ENCODE measurements at regions not wholly inside any gene's neighbourhood (a gene's known extent, or its start where the extent isn't known, plus 50 kb on each side); places are given as distances from the start of the nearest gene placed in this dataset.

DNA sequence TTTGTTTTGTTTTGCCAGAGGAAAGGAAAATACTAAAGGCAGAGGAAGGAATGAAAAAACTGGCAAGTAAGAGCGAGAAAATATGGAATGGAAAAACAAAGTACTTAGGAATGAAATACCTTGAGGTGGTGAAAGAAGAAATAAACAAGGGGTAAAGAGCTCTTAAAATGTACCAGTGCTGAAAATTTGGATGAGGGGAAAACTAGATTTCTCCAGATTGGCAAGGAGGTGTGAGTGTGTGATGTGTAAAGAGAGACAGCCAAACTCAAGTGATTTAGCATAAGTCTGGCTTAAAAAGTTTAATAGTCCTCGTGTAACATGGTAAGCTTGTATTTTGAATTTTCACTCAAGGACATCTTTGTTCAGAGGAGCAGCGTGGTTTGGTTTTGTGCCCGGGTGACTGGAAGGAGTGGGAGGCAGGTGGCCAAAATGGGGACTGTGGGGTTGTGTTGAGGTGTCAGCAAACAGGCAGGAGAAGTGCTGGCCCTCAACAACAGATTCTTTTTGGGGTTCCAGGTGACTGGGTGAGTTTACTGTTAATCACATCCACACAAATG, 102.7 kb downstream of the DACT1 start:
- Mint-ChIP-seq H3K4me3 (no peak overlapping the region), H3K27ac (no peak overlapping the region), H3K36me3 (ENCODE audit: insufficient read depth in 1 of 3, low read depth in 3 of 3) (no peaks in the 10 kb centered on the region), H3K4me1 (peaks cover 6 to 7% of the 10 kb centered on the region in 2 experiments; a peak in 2 of 4 replicates), H3K9me3 (no peaks in the 10 kb centered on the region), H3K27me3 (ENCODE audit: low read depth) (no peaks in the 10 kb centered on the region)
- Histone ChIP-seq H3K56ac (ENCODE audit: insufficient read length, low read depth, low read length) (no peak overlapping the region), H3K4me1 (ENCODE audit: insufficient read depth, low read length) (no peaks in the 10 kb centered on the region), H3K18ac (ENCODE audit: insufficient read length, low read depth, low read length) (no peak overlapping the region), H2AK5ac (ENCODE audit: insufficient read length, low read length) (no peak overlapping the region), H2AFZ (ENCODE audit: low read length) (no peak overlapping the region), H3K9me3 (ENCODE audit: control insufficient read depth, low read depth, low read length) (no peaks in the 10 kb centered on the region), H3K9ac (ENCODE audit: extremely low read depth, insufficient read length, low read length) (no peak overlapping the region), H4K20me1 (ENCODE audit: control insufficient read depth, insufficient read depth, insufficient read length) (no peaks in the 10 kb centered on the region), H3K79me2 (ENCODE audit: insufficient read depth, low read length) (no peaks in the 10 kb centered on the region), H3K79me1 (ENCODE audit: insufficient read depth, low read depth, low read length, poor library complexity, severe bottlenecking) (no peaks in the 10 kb centered on the region), H2BK15ac (ENCODE audit: low read depth, low read length) (no peak overlapping the region), H2BK20ac (ENCODE audit: low read depth, low read length, poor library complexity, severe bottlenecking) (no peak overlapping the region), H3K27ac (ENCODE audit: insufficient read length, low read depth, low read length) (no peak overlapping the region), H4K8ac (replicated peaks; ENCODE audit: insufficient read length, low read depth, low read length) (no peak overlapping the region), H2BK12ac (ENCODE audit: insufficient read length, low read depth, low read length) (no peak overlapping the region), H3K23me2 (ENCODE audit: insufficient read length, low read depth, low read length, poor library complexity, severe bottlenecking) (no peaks in the 10 kb centered on the region), H2BK120ac (ENCODE audit: low read depth, low read length, poor library complexity, severe bottlenecking) (no peak overlapping the region), H3T11ph (ENCODE audit: low read length) (no peak overlapping the region), H3K4ac (ENCODE audit: low read depth, low read length) (no peak overlapping the region), H4K5ac (ENCODE audit: insufficient read length, low read depth, low read length) (no peak overlapping the region), H3K23ac (ENCODE audit: insufficient read length, low read depth, low read length) (no peak overlapping the region), H3K4me2 (ENCODE audit: insufficient read depth, insufficient read length, low read length) (no peak overlapping the region), H3K27me3 (ENCODE audit: insufficient read depth, low read length) (no peaks in the 10 kb centered on the region), H3K14ac (ENCODE audit: insufficient read depth, low read length) (no peak overlapping the region), H2BK5ac (ENCODE audit: insufficient read length, low read length) (no peak overlapping the region), H4K91ac (ENCODE audit: insufficient read length, low read depth, low read length) (no peak overlapping the region)
- no peak for TF ChIP-seq CTCF (conservative IDR thresholded peaks at IDR 0.05)
- WGBS (ENCODE audit: extremely low coverage, insufficient read length, low lambda C conversion rate): no CpG with 5 or more reads among the region's 4 CpGs
- DNase-seq: no peak
